HK-2 (cell line): ENCODE measurements at regions not wholly inside any gene's neighbourhood (a gene's known extent, or its start where the extent isn't known, plus 50 kb on each side); places are given as distances from the start of the nearest gene placed in this dataset.
A peak's percentile ranks its signal among the peaks of the same experiment; 100 is the strongest.

Source experiments
- DNase-seq: peaks from one replicate; pipeline ENCODE4 v3.0.0-alpha.2; 2018; ENCODE audit not compliant: unreplicated experiment

GRCh38 chr21:41689289-41689583, 77.6 kb downstream of the RIPK4 start:
- no peak for DNase-seq

- no peak for DNase-seq
Observed at GRCh38 chr21:41687633-41688032, 79.2 kb downstream of the RIPK4 start.

GRCh38 chr21:41686664-41687063, 80.2 kb downstream of the RIPK4 start:
- DNase-seq = no peak

- DNase-seq = no peak
Observed at GRCh38 chr21:41685511-41686149, 81.2 kb downstream of the RIPK4 start.

- no peak for DNase-seq
Observed at GRCh38 chr21:41684381-41685245, 82.2 kb downstream of the RIPK4 start.

- no peak for DNase-seq
Observed at GRCh38 chr21:41683815-41684214, 83.0 kb downstream of the RIPK4 start.

- DNase-seq = no peak
Observed at GRCh38 chr21:41682719-41683179, 84.1 kb downstream of the RIPK4 start.

- DNase-seq = no peak
Observed at GRCh38 chr21:41681939-41682718, 84.7 kb downstream of the RIPK4 start.

GRCh38 chr21:41681348-41681801, 85.5 kb downstream of the RIPK4 start:
- no peak for DNase-seq

- no peak for DNase-seq
Observed at GRCh38 chr21:41680444-41681347, 86.2 kb downstream of the RIPK4 start.

GRCh38 chr21:41678924-41679318, 87.9 kb downstream of the RIPK4 start:
- DNase-seq = peak; percentile 86

- DNase-seq = peak; percentile 27
Observed at GRCh38 chr21:41678016-41678923, 88.6 kb downstream of the RIPK4 start.

GRCh38 chr21:41677671-41678015, 89.2 kb downstream of the RIPK4 start:
- DNase-seq = no peak

- DNase-seq = no peak
Observed at GRCh38 chr21:41676198-41676597, 90.7 kb downstream of the RIPK4 start.

- DNase-seq = no peak
Observed at GRCh38 chr21:41675574-41675973, 91.3 kb downstream of the RIPK4 start.

GRCh38 chr21:41674402-41674801, 92.5 kb downstream of the RIPK4 start:
- DNase-seq = no peak

GRCh38 chr21:41673596-41674335, 93.1 kb downstream of the RIPK4 start:
- no peak for DNase-seq

- DNase-seq = no peak
Observed at GRCh38 chr21:41673071-41673470, 93.8 kb downstream of the RIPK4 start.

- DNase-seq = no peak
Observed at GRCh38 chr21:41672543-41672915, 94.3 kb downstream of the RIPK4 start.
